COR-L47 (cell line): ENCODE measurements at regions not wholly inside any gene's neighbourhood (a gene's known extent, or its start where the extent isn't known, plus 50 kb on each side); places are given as distances from the start of the nearest gene placed in this dataset.

Source experiments
- DNase-seq: peaks from one replicate; lab custom pipeline; 2025; lab: John Stamatoyannopoulos, UW

DNA sequence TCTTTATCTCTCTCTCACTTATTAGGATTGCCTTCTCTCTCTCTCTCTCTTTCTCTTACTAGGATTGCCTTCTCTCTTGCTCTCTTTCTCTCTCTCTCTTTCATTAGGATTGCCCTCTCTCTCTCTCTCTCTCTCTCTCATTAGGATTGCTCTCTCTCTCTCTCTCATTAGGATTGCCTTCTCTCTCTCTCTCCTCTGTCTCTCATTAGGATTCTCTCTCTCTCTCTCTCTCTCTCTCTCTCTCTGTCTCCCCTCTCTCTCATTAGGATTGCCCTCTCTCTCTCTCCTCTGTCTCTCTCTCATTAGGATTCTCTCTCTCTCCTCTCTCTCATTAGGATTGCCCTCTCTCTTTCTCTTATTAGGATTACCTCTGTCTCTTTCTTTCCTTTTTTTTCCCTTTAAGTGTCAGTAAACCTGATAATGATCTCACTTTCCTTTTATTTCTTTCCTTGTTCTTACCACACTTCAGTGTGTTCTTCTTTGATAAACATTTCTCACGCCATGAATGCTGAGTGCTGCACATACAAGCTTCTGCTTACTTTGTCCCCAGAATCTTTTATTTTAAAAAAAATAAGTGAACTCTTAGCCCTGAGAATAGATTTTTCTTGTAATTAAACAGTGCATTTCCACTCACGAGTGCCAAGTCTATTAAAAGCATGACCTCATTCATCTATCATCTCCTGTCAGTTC is 243.4 kb upstream of the TBC1D5 start:
- no peak for DNase-seq

DNA sequence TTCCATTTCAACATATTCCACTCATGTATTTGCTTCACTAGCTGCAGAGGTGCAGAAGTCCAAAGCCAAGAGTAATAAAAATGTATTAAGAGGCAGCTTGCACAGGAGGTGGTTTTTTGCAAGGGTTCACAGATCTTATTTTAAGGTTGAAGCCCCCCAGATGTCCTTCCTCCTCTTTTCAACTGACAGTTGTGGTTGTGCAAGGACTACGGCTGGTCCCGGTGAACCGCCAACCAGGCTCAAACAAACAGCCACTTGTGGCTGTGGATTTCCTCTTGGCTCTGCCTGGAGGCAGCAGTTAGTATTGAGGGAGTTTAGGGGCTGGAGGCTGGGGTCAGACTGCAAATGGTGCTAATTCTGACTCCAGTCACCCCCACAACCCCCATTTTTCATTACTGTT is 240.7 kb upstream of the TBC1D5 start:
- no peak for DNase-seq

DNA sequence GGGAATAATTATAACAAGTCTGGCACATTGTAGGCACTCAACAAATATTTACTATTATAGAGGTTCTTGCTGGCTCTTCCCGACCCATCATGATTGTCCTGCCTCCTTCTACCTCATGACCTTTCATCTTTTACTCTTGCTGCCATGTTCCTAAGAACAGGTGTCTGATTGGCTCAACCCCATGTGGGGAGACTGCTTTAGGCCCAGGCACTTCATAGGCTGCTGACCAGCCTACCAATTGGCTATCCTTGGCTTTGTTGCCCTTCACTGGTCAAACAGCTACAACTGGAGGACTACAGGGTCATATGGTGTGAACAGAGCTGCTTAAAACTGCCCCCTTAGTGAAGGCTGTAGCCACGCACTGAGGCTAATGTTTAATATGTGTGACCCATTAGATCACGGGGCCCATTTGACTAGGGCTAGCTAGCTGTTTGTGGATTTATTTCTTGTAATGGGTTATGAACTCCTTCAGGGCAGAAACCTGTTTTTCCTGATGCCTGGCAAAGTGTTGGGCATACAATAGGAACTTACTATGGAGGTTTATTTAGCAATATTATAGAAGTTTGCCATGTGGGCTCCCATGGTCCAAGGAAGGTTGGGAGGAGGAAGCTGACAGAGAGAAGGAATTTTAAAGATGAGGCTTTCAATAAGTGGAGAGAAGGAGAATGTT is 239.9 kb upstream of the TBC1D5 start:
- no peak for DNase-seq

DNA sequence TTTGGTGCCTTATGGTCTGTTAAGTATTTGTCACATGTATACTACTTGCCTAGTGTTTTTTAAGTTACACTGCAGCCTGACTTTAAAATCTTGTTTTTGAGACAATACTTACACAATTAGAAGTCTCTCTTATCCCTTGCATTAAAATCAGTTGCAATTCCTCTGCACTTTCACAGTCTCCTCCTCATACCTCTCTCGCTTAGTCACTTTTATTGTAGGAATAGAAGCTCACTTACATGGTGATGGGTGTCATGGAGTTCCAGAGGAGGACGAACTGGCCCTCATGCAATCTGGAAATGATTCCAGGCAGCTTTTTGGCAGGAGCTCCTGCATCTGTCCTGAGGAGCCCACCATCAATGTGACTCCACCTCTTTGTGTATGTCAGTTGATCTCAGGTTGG is 238.4 kb upstream of the TBC1D5 start:
- DNase-seq: no peak

DNA sequence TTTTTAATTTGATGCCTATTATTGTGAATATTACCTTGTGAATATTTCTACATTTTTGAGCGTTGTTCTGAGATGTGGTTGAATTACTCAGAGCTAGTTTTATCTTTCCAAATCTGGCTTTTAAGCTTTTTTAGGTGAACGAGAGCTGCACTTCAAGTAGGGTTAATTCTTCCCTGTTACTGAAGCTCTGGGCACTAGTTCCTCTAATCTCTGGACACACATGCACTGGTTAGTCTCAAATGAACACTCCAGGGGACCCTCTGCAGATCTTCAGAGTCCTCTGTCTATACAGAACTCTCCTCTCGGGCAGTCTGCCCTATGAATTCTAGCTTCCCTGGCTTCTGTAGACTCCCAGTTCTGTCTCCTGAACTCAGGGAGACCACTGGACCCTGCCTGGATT is 237.5 kb upstream of the TBC1D5 start:
- no peak for DNase-seq

DNA sequence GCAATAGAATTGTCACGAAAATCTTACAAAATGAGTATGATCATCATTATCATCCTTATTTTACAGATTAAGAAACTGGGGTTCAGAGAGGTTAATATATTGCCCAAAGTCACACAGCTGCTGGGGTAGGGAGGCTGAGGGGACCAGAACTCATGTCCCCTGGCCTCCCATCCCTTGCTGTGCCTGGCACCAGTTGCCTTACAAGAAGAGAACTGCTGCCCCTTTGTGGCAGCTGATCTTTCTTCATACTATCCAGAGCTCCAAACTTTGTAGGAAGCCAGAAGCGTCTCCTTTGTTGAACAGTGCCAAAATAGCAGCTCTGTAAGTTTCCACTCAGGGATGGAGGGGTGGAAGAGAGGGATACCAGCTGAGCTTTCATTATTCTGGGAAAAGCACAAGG is 236.8 kb upstream of the TBC1D5 start:
- no peak for DNase-seq

DNA sequence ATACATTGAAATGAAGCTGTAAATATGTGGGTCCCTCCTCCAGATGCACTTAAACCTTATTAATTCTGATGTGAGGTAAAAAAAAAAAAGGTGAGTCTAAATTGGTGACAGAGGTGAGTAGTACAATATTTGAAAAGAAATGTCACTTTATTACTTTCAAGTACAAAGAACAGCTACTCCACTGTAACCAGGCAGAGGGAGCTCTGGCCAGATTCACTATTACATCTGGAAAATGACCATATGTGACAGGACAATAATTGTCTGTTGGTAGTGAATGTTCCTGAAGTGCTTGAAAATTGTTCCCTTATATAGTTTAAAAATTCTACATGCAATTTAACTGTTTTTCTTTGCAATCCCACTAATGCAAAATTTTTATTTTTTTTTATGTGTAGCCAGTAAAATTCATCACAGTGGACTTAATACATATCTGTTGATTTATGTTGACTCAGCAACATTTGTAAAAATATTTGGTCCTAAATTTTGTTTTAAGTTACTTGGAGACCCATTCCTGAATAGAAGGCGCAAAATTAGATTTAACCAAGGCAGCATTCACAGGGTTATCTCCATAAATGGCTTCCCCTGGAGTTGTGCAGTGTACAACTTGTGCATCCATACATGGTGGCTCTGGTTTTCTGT is 231.9 kb upstream of the TBC1D5 start:
- no peak for DNase-seq

DNA sequence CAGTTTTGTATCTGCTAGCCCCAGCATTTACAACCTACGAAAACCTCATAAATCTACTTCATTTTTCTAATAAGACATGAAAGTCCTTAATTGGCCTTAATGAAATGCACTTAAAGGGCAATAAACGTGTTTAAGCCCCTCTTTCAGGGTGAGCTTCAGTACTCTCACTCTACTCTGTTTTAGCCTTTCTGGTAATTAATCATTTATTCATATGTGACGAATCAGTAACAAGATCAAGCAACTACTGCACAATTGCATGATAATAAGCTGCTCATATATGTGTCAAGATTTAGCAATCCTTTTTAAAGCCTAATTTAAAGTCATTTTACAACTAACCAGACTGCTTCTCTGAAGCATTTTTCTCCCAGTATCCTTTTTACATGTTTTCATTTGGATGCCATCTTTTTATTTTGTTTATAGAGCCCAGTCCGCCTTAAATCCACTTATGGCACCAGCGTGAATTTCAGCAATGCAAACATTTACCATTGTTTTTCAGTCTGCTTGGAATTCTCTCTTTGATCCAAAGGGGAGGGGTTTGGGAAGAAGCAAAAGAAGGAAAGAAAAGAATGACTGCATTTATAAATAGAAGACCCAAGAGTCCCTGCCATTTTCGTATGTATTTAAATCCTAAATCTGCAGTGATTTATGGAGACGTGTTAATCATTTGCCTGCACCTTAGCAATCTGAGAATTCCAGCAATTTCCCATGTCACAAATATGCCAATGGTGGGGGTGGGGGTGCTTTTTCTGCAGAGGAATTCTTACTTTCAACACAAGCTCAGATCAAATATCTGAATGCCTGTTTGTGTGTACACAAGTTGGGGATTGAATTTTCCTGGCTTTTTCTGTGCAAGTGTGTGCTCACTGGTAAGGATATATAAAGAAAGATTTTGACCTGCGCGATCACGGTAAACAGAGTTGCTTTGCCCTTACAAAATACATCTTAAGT is 230.8 kb upstream of the TBC1D5 start:
- no peak for DNase-seq

DNA sequence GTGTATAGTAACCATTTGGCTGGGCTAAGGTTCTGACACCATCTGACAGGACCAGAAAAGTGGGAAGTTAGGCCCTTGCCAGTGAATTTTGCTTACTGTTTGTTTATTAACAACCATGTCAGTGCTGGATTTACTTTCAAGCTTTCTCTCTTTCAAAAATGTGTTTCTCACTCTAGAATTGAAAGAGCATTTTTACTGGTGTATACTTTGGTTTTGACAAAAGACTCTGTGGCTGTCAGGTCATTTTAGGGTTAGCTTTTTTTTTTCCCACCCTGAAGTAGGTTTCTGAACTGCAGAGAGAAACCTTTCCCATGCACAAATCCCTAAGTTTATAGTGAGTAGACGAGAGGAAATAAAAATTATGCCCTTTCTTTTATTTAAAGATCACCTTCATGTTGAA is 230.0 kb upstream of the TBC1D5 start:
- no peak for DNase-seq

DNA sequence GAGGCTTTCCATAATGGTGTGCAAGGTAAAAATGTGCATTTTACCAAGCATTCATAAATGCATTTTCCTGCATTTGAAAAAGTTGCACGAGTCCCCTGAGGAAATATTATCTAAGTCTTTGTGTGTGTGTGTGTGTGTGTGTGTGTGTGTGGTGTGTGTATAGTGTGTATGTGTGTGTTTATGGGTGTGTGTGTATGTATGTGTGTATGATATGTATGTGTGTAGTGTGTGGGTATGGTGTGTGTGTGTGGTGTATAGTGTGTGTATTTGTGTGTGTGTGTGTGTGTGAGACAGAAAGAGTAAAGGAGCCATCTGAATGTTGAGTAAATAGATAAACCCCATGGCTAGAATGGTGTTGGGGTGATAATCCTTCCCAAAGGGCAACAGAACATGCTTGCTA is 229.6 kb upstream of the TBC1D5 start:
- no peak for DNase-seq

DNA sequence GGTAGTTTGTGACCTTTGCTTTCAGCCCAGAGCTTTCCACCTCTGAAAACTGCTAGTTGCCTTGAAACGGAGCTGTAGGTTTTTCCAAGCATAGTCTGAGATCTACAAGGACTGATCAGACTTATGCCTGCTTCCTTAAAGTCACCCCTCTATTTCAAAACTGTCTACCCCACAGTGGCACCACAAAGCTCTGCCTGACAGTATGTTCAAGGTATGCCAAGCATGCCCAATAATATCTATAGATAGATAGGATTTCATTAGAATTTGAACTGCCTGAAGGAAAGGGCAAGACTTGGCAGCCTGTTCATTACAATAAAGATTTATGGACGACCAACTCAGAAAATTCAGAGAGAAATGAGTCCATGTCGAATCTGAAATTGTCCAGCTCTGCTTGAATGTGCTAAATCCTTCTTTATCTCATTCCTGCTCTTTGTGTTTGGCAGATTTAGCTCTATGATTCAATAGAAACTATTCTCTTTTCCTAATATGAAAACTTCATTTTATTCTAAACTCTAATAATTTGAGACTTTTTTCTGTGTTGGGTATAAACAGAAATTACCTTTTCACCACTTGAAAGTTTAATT is 227.6 kb upstream of the TBC1D5 start:
- no peak for DNase-seq

DNA sequence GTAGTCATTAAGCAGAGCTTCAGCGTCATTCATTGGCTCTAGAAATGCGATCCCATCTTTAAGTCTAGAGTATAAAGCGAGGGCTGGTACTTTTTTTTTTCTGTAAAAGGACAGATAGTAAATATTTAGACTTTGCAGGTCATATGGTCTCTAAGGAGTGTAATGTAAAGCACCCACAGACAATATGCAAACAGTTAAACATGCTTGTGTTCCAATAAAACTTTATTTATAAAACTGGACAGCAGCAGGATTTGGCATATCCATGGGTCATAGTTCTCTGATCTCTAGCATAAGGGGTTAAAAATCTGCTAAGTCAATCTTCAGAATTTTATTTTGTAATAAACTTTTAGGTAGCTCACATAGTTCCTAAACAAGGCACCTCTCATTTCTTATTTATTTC is 226.8 kb upstream of the TBC1D5 start:
- no peak for DNase-seq

DNA sequence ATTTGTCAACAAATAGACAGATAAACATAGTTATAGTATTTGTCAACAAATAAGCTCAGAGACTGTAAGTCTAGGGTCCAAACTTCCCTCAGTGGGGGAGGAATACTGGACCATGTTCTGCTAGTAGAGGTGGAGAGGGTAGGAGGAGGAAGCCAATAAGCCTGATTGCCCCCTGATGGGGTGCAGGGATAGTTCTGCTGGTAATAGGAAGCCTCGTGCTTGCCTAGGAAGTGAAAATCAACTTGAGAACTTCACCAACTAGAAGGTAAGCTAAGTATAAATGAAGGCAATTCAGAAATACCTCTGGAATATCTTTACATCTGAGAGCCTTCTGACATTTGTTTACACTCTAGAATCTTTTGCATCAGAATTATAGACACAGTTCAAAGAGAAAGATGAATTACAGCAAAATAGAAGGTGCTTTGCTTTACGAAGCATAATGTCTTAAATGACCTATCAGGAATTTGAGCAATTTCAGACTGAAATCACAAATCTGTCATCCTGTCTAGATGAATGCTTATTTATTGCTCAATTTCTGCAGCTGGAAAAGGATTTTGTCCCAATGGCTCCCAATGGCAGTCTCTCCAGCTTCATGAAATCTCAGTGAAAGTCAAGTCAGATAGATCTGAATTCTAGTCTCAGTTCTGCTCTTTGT is 225.6 kb upstream of the TBC1D5 start:
- no peak for DNase-seq

DNA sequence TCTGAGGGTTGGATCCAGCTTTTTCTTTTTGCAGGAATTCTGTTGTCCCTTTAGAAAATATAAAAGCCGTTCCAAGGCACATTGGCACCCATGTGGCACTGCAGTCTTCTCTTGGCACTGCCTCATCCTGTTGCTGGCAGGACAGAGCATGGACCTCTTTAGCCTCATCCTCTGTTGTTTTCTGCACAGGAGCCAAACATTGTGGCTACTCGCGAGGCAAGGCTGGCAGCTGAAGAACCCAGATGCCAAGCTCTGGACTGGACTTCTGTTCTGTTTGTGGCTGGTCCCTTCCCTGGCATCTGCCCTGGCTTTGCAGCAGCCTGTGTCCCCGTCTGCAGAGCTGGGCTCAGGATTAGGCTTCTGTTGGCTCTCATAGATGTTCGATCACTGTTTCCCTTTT is 224.7 kb upstream of the TBC1D5 start:
- DNase-seq: no peak

DNA sequence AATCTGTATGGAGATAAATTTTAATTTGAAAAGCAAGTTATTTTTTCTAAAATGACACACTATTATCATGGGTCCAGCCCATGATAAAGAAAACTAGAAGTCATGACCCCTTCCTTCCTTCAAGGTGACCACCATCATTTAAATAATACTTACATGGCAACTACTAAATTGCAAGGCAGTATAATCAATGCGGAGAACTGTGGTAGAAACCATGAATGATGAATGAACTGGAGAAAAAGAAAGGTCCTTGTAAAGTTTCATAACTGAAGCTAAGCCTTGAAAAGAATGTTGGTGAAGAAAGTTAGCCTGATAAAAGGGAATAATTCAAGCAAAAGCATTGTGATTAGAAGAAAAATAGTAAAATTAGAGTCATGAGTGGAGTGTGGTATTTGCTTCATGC is 222.9 kb upstream of the TBC1D5 start:
- DNase-seq: no peak

DNA sequence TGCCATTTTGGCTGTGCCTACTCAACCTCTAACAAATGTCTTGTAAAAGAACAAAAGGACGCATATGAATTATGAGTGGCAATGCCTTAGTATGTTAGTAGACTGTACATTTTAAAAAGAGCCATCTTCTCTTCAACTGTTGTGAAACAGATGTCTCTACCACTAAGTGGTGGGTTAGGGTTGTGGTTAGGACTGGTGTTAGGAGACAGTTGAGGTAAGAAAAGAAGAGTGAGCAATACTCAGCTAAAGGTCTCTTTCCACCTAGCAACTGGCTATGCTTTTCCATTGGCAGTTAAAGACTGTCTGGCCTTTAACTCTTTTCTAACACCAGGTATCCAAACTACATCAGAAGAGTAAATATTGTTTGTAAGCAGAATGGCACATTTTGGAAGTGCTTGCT is 221.7 kb upstream of the TBC1D5 start:
- DNase-seq: no peak

DNA sequence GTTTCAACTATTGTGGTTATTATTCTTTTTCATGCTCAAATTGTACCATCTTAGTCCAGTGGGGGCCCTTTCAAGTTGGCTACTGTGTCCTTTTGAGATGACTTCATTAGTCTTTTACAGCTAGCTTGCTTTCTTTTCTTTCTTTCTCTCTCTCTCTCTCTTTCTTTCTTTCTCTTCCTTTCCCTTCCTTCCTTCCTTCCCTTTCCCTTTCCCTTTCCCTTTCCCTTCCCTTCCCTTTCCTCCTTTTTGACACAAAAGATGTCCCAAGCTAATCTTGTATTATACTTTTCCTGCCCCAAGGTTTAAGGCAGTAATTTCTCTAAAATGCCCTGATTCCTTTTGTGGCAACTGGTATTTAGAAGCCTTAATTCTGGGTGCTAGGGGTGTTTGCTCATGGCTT is 213.0 kb upstream of the TBC1D5 start:
- DNase-seq: no peak

DNA sequence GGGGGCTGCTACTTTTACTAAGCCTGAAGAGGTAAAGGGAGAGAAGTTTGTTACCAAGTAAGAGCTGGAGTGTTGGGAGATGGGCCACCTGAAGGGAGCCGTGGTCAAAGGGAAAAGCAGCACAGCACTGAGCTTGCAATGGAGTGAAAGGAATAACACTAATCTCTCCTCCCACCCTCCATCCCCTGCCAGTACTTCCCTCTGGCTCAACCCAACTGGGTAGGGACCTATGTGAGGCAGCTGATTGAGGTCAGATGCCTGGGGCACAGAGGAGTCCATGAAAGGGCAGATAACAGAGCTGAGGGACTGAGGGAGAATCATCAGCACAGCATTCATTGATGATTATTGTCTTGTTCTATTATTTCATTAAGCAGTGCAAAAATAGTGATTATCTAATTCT is 212.4 kb upstream of the TBC1D5 start:
- no peak for DNase-seq

DNA sequence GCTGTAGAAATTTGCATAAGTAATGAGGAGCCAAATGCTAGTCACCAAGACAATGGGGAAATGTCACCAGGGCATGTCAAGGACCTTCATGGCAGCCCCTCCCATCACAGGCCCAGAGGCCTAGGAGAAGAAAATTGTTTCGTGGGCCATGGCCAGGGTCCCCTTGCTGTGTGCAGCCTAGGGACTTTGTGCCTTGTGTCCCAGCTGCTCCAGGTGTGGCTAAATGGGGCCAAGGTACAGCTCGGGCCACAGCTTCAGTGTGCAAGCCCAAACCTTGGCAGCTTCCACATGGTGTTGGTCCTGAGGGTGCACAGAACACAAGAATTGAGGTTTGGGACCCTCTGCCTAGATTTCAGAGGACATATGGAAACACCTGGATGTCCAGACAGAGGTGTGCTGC is 208.8 kb upstream of the TBC1D5 start:
- DNase-seq: no peak

DNA sequence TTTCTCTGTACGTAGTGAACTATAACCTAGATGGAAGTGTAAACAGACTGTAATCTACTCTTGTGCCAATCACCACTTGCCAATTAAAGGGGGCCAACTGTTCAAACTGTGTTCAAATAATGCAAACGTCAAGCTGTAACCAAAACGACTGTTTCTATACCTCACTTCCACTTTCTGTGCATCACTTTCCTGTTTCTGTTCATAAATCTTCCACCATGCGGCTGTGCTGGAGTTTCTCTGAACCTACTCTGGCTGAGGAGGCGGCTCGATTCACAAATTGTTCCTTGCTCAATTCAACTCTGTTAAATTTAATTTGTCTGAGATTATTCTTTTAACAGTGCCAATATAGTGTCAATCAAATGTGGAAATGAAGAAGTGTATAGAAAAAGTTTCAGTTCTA is 206.7 kb upstream of the TBC1D5 start:
- DNase-seq: no peak

DNA sequence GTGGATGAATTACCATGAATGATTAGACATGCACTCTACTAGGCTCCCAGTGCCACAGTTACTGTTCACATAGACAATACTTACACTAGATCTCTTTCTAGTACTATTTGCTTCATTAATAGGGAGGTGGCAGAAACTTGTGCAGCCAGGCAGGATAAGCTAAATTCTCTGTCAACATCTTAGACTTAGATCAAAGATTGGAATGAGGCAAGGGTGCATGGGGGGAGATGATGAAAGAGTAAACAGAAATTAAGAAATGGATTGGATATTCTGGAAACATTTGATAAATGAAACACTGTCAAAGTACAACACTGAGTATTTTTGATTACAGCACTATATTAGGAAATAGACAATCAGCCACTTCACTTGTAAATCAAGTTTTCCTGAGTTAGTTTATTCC is 205.4 kb upstream of the TBC1D5 start:
- no peak for DNase-seq

DNA sequence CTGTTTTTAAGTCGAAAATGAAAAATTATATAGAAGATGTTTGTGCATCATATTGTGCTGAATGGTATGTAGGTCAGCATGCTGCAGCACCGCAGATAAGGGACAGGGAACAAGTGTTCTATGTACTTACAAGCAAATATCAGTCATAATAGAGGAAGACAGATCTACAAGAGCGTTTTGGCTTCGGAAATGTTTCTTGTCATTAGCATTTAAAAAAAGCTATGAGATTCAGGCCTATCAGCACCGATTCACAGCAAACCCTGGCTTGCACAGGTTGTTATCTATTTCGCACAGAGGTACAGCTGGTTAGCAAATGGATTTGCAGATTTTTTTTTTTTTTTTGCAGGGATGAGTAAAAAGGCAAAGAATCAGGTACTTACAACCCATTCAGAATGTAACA is 204.2 kb upstream of the TBC1D5 start:
- DNase-seq: no peak
